ENCODE measurements at regions not wholly inside any gene's neighbourhood (a gene's known extent, or its start where the extent isn't known, plus 50 kb on each side); places are given as distances from the start of the nearest gene placed in this dataset.

- no peak overlapping the region for H3K4me3 ChIP-seq
- no peak overlapping the region for H3K27ac ChIP-seq
- DNase-seq: no peak
- intact Hi-C loops (cut with DNase I): no loop called here
- no peak for TF ChIP-seq EP300 (IDR thresholded peaks at IDR 0.05)
- peak in 1 of 4 donors; percentile 26 for TF ChIP-seq POLR2AphosphoS5 (IDR thresholded peaks at IDR 0.05)
- no peaks in the 10 kb centered on the region for H3K36me3 ChIP-seq
- peaks cover 0 to 14% (median 11%) of the 10 kb centered on the region in 4 donors for H3K4me1 ChIP-seq
- H3K27me3 ChIP-seq: no peaks in the 10 kb centered on the region
- H3K9me3 ChIP-seq: no peaks in the 10 kb centered on the region
- 84 to 90% methylated on average over 6 of the region's 6 CpGs for WGBS, 2 donors
Observed at GRCh38 chr9:82565188-82565969, 497.6 kb downstream of the RASEF start.

GRCh38 chr9:82567953-82568352, 495.0 kb downstream of the RASEF start:
- no peak for TF ChIP-seq EP300 (IDR thresholded peaks at IDR 0.05)
- TF ChIP-seq, protein P1, sequence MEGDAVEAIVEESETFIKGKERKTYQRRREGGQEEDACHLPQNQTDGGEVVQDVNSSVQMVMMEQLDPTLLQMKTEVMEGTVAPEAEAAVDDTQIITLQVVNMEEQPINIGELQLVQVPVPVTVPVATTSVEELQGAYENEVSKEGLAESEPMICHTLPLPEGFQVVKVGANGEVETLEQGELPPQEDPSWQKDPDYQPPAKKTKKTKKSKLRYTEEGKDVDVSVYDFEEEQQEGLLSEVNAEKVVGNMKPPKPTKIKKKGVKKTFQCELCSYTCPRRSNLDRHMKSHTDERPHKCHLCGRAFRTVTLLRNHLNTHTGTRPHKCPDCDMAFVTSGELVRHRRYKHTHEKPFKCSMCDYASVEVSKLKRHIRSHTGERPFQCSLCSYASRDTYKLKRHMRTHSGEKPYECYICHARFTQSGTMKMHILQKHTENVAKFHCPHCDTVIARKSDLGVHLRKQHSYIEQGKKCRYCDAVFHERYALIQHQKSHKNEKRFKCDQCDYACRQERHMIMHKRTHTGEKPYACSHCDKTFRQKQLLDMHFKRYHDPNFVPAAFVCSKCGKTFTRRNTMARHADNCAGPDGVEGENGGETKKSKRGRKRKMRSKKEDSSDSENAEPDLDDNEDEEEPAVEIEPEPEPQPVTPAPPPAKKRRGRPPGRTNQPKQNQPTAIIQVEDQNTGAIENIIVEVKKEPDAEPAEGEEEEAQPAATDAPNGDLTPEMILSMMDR (IDR thresholded peaks at IDR 0.05): no peak
- TF ChIP-seq POLR2AphosphoS5 (IDR thresholded peaks at IDR 0.05): no peak
- no peak for TF ChIP-seq POLR2A (IDR thresholded peaks at IDR 0.05)
- DNase-seq: no peak
- Histone ChIP-seq H3K4me3 (no peak overlapping the region), H3K27me3 (no peaks in the 10 kb centered on the region), H3K27ac (no peak overlapping the region), H3K9me3 (no peaks in the 10 kb centered on the region), H3K36me3 (no peaks in the 10 kb centered on the region), H3K4me1 (peaks cover 0 to 14% (median 11%) of the 10 kb centered on the region in 4 donors)
- intact Hi-C loops (cut with DNase I): no loop called here
- WGBS, 2 donors: 93 to 94% methylated on average over 3 of the region's 3 CpGs

GRCh38 chr9:82570226-82570625, 492.7 kb downstream of the RASEF start:
- no peak overlapping the region for H3K4me3 ChIP-seq
- TF ChIP-seq, protein P1 (IDR thresholded peaks at IDR 0.05): no peak
- TF ChIP-seq POLR2AphosphoS5 (IDR thresholded peaks at IDR 0.05): no peak
- TF ChIP-seq POLR2A (IDR thresholded peaks at IDR 0.05): no peak
- TF ChIP-seq EP300 (IDR thresholded peaks at IDR 0.05): no peak
- H3K4me1 ChIP-seq: peaks cover 0 to 10% (median 7%) of the 10 kb centered on the region in 4 donors
- H3K27ac ChIP-seq: no peak overlapping the region
- no peaks in the 10 kb centered on the region for H3K36me3 ChIP-seq
- no peaks in the 10 kb centered on the region for H3K27me3 ChIP-seq
- peaks cover 0 to 4% (median 0%) of the 10 kb centered on the region in 4 donors for H3K9me3 ChIP-seq
- intact Hi-C loops (cut with DNase I): no loop called here
- DNase-seq: no peak

DNA sequence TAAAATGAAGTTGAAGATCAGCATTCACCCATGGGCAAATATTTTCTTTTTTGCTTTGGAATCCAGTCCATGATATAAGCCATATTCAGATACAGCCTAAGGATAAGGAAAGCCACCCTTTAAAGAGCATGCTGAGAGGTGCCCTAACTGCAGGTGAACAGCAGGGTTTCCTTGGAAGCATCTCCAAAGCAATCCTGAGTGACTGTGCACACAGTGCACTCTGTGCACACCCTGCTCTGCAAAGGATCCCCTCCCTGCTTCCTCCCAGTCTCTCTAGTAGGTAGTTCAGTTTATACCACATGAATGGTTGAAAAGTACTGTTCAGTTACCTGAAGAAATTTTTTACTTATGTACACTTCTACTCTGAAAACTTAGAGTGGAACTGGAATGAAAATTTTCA, 491.4 kb downstream of the RASEF start:
- TF ChIP-seq EP300 (IDR thresholded peaks at IDR 0.05) (no peak), POLR2A (IDR thresholded peaks at IDR 0.05) (no peak), POLR2AphosphoS5 (IDR thresholded peaks at IDR 0.05) (no peak)
- TF ChIP-seq, protein P1 (IDR thresholded peaks at IDR 0.05): no peak
- no peak for DNase-seq
- Histone ChIP-seq H3K27me3 (no peaks in the 10 kb centered on the region), H3K36me3 (no peaks in the 10 kb centered on the region), H3K4me1 (no peaks in the 10 kb centered on the region), H3K27ac (no peak overlapping the region), H3K9me3 (peaks cover 0 to 4% (median 0%) of the 10 kb centered on the region in 4 donors), H3K4me3 (no peak overlapping the region)
- intact Hi-C loops (cut with DNase I): no loop called here

- Histone ChIP-seq H3K36me3 (no peaks in the 10 kb centered on the region), H3K4me3 (no peak overlapping the region), H3K27ac (no peak overlapping the region), H3K27me3 (no peaks in the 10 kb centered on the region), H3K4me1 (no peaks in the 10 kb centered on the region), H3K9me3 (peaks cover 0 to 4% (median 0%) of the 10 kb centered on the region in 4 donors)
- WGBS, 2 donors: 91 to 92% methylated on average over 2 of the region's 2 CpGs
- no peak for DNase-seq
- TF ChIP-seq, protein P1 (IDR thresholded peaks at IDR 0.05): no peak
- intact Hi-C loops (cut with DNase I): no loop called here
Observed at GRCh38 chr9:82572146-82572545, 490.8 kb downstream of the RASEF start.
